ENCODE measurements at regions not wholly inside any gene's neighbourhood (a gene's known extent, or its start where the extent isn't known, plus 50 kb on each side); places are given as distances from the start of the nearest gene placed in this dataset.

- H3K9me1 ChIP-seq (ENCODE audit: insufficient read depth, low read length), result no peaks in the 10 kb centered on the region
- WGBS, 2 experiments (ENCODE audit: extremely low coverage in 2 of 2, insufficient read length in 1 of 2), result no CpG with 5 or more reads among the region's 1 CpG
- intact Hi-C loops (cut with micrococcal nuclease), result no loop called here
- ATAC-seq (ENCODE audit: low read depth), result no peak
- BruUV-seq (replicated peaks), result no TSS peak
- no peak overlapping the region for H4K5ac ChIP-seq (ENCODE audit: low read depth, low read length)
- H2BK120ac ChIP-seq (ENCODE audit: low read depth, low read length), result no peak overlapping the region
- H3K4me3 ChIP-seq (ENCODE audit: insufficient read depth, low read depth, low read length), result no peak overlapping the region
- H2AK5ac ChIP-seq (ENCODE audit: low read depth, low read length), result no peak overlapping the region
- H3K56ac ChIP-seq (ENCODE audit: extremely low read depth, insufficient read depth, low read length), result no peak overlapping the region
- no peak overlapping the region for H2BK15ac ChIP-seq (ENCODE audit: low read depth, low read length)
- no peaks in the 10 kb centered on the region; the same call in 1 of the 2 replicates for H4K20me1 ChIP-seq (ENCODE audit: insufficient read depth, low read length)
- in situ Hi-C loops (cut with MboI; ENCODE audit: low sequenced_read_pairs), result no loop called here
- no peak overlapping the region for H2AK9ac ChIP-seq (replicated peaks; ENCODE audit: low read depth, low read length, poor library complexity)
- H3K4ac ChIP-seq (ENCODE audit: low read depth, low read length), result no peak overlapping the region
- H3K79me1 ChIP-seq (ENCODE audit: low read depth in 1 of 2, low read length in 2 of 2), result no peaks in the 10 kb centered on the region
- no peaks in the 10 kb centered on the region for H3K4me1 ChIP-seq (ENCODE audit: control insufficient read depth, insufficient read depth, low read length)
- no peak overlapping the region for H3K18ac ChIP-seq (ENCODE audit: low read depth, low read length)
- H3K27ac ChIP-seq (ENCODE audit: insufficient read depth, low read length), result no peak overlapping the region
- dilution Hi-C loops (cut with HindIII; ENCODE audit: low sequenced_read_pairs, unreplicated experiment), result no loop called here
- ChIA-PET POLR2A (ENCODE audit: unreplicated experiment) (no interaction called here), CTCF (no interaction called here)
- no peak for TF ChIP-seq RAD21 (IDR thresholded peaks at IDR 0.05; ENCODE audit: low read length)
- TF ChIP-seq FOS (IDR thresholded peaks at IDR 0.05; ENCODE audit: low read depth, low read length), result no peak
- H3K14ac ChIP-seq (replicated peaks; ENCODE audit: low read depth, low read length), result no peak overlapping the region
- no peak overlapping the region for H4K8ac ChIP-seq (ENCODE audit: low read depth in 2 of 2, low read length in 2 of 2)
- H3K27me3 ChIP-seq (ENCODE audit: control insufficient read depth, insufficient read depth, low read length), result peaks cover 45% of the 10 kb centered on the region
- H3K9ac ChIP-seq (ENCODE audit: low read depth, low read length), result no peak overlapping the region
- H4K91ac ChIP-seq (ENCODE audit: insufficient read depth, low read depth, low read length), result no peak overlapping the region
- H2AFZ ChIP-seq (replicated peaks; ENCODE audit: low read length, poor library complexity), result no peak overlapping the region
- no peak overlapping the region for H2BK20ac ChIP-seq (ENCODE audit: low read depth, low read length)
- H3K9me3 ChIP-seq (ENCODE audit: control insufficient read depth, insufficient read depth, low read length), result 0 out of 2 replicates have a peak, but pooled peaks cover 2% of the 10 kb centered on the region
- H3K23ac ChIP-seq (ENCODE audit: low read depth, low read length), result no peak overlapping the region
- no peaks in the 10 kb centered on the region for H3K36me3 ChIP-seq (ENCODE audit: control insufficient read depth, insufficient read depth, low read length)
- no peak overlapping the region for H2BK5ac ChIP-seq (ENCODE audit: low read depth, low read length, poor library complexity, severe bottlenecking)
- H3K4me2 ChIP-seq (ENCODE audit: low read depth, low read length), result no peak overlapping the region
- DNase-seq, result no peak
Measured at GRCh38 chr15:29567336-29567735, 254.9 kb downstream of the TJP1 start.
